ENCODE measurements at regions not wholly inside any gene's neighbourhood (a gene's known extent, or its start where the extent isn't known, plus 50 kb on each side); places are given as distances from the start of the nearest gene placed in this dataset.

GRCh38 chr3:150300852-150301517 lies 107.1 kb upstream of the TSC22D2 start:
- Histone ChIP-seq H3K27ac (no peak overlapping the region), H3K4me3 (no peak overlapping the region), H3K36me3 (no peaks in the 10 kb centered on the region), H3K9me3 (no peaks in the 10 kb centered on the region), H3K27me3 (no peaks in the 10 kb centered on the region), H3K4me1 (no peaks in the 10 kb centered on the region)
- no peak for DNase-seq (ENCODE audit: low spot score in 2 of 2)
- TF ChIP-seq CTCF (IDR thresholded peaks at IDR 0.05) (no peak), EP300 (IDR thresholded peaks at IDR 0.05) (no peak), POLR2A (IDR thresholded peaks at IDR 0.05) (no peak), POLR2AphosphoS5 (IDR thresholded peaks at IDR 0.05) (no peak)
- 86% methylated on average over 8 of the region's 8 CpGs for WGBS

DNA sequence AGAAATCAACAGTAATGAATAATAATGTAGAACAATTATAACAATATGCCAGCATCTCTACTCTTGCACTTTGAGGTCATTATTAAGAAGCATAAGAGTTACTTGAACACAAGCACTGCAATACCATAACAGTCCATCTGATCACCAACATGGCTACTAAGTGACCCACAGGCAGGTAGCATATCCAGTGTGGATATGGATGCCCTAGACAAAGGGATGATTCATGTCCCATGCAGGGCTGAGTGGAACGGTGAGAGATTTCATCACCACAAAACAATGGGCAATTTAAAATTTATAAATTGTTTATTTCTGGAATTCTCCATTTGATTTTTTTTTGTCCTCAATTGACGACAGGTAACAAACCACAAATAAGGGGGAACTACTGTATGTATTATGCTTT lies 107.7 kb upstream of the TSC22D2 start:
- no peaks in the 10 kb centered on the region for H3K36me3 ChIP-seq
- no peak overlapping the region for H3K27ac ChIP-seq
- 79% methylated on average over 2 of the region's 2 CpGs for WGBS
- DNase-seq (ENCODE audit: low spot score in 2 of 2) = no peak
- no peaks in the 10 kb centered on the region for H3K9me3 ChIP-seq
- no peaks in the 10 kb centered on the region for H3K4me1 ChIP-seq
- TF ChIP-seq CTCF (IDR thresholded peaks at IDR 0.05) (no peak), EP300 (IDR thresholded peaks at IDR 0.05) (no peak), POLR2A (IDR thresholded peaks at IDR 0.05) (no peak), POLR2AphosphoS5 (IDR thresholded peaks at IDR 0.05) (no peak)
- no peak overlapping the region for H3K4me3 ChIP-seq
- H3K27me3 ChIP-seq = no peaks in the 10 kb centered on the region

- no peaks in the 10 kb centered on the region for H3K4me1 ChIP-seq
- 87% methylated on average over 2 of the region's 2 CpGs for WGBS
- TF ChIP-seq POLR2AphosphoS5 (IDR thresholded peaks at IDR 0.05) (no peak), EP300 (IDR thresholded peaks at IDR 0.05) (no peak), CTCF (IDR thresholded peaks at IDR 0.05) (no peak), POLR2A (IDR thresholded peaks at IDR 0.05) (no peak)
- H3K9me3 ChIP-seq = no peaks in the 10 kb centered on the region
- no peaks in the 10 kb centered on the region for H3K27me3 ChIP-seq
- H3K36me3 ChIP-seq = no peaks in the 10 kb centered on the region
- no peak overlapping the region for H3K4me3 ChIP-seq
- H3K27ac ChIP-seq = no peak overlapping the region
- DNase-seq (ENCODE audit: low spot score in 2 of 2) = no peak
Measured at GRCh38 chr3:150299201-150299600, 108.9 kb upstream of the TSC22D2 start.

DNA sequence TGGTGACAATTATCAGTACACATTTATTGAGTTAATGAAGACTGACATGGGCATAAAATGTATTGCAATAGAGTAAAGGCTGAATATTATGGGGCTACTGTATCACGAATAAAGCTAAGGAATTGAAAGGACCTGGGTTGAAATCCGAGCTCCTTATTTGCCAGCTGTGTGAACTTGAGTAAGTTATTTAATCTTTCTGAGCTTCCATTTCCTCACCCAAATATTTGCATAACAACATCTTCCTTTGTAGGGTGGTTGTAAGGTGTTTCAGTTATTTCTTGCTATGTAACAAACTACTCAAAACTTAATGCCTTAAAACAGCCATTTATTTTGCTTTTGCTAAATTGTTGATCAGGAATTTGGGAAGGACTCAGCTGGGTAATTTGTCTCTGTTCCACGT lies 111.1 kb upstream of the TSC22D2 start:
- no peak for TF ChIP-seq POLR2A (IDR thresholded peaks at IDR 0.05)
- TF ChIP-seq POLR2AphosphoS5 (IDR thresholded peaks at IDR 0.05) = no peak
- TF ChIP-seq CTCF (IDR thresholded peaks at IDR 0.05) = no peak
- TF ChIP-seq EP300 (IDR thresholded peaks at IDR 0.05) = no peak
- WGBS = 78% methylated on average over 3 of the region's 3 CpGs
- Histone ChIP-seq H3K4me3 (no peak overlapping the region), H3K27me3 (no peaks in the 10 kb centered on the region), H3K36me3 (no peaks in the 10 kb centered on the region), H3K9me3 (no peaks in the 10 kb centered on the region), H3K4me1 (no peaks in the 10 kb centered on the region), H3K27ac (no peak overlapping the region)
- no peak for DNase-seq (ENCODE audit: low spot score in 2 of 2)

- Histone ChIP-seq H3K4me1 (no peaks in the 10 kb centered on the region), H3K9me3 (no peaks in the 10 kb centered on the region), H3K27ac (no peak overlapping the region), H3K36me3 (no peaks in the 10 kb centered on the region), H3K4me3 (no peak overlapping the region), H3K27me3 (no peaks in the 10 kb centered on the region)
- TF ChIP-seq EP300 (IDR thresholded peaks at IDR 0.05) (no peak), CTCF (IDR thresholded peaks at IDR 0.05) (no peak), POLR2AphosphoS5 (IDR thresholded peaks at IDR 0.05) (no peak), POLR2A (IDR thresholded peaks at IDR 0.05) (no peak)
- no peak for DNase-seq (ENCODE audit: low spot score in 2 of 2)
- WGBS = 82% methylated on average over 5 of the region's 5 CpGs
Measured at GRCh38 chr3:150296123-150296735, 111.9 kb upstream of the TSC22D2 start.
